ENCODE measurements at regions not wholly inside any gene's neighbourhood (a gene's known extent, or its start where the extent isn't known, plus 50 kb on each side); places are given as distances from the start of the nearest gene placed in this dataset.

- no peak for TF ChIP-seq POLR2A (IDR thresholded peaks at IDR 0.05)
- TF ChIP-seq CTCF (IDR thresholded peaks at IDR 0.05), result no peak
Measured at GRCh38 chr2:226601881-226602662, 197.5 kb downstream of the IRS1 start.
